Neural progenitor cell (in vitro differentiated cells): ENCODE measurements at regions not wholly inside any gene's neighbourhood (a gene's known extent, or its start where the extent isn't known, plus 50 kb on each side); places are given as distances from the start of the nearest gene placed in this dataset.

Experiments
- DNase-seq: peaks from one replicate; pipeline ENCODE4 v3.0.0-alpha.2; 2016; ENCODE audit warnings: low spot score
- H2AFZ ChIP-seq: fragments of 200-600 bp; sonication (generic); replicated peaks from 2 replicates; pipeline ENCODE4 v1.6.1; 2016; ENCODE audit warnings: antibody characterized with exemption
- H3F3A ChIP-seq: fragments of 200-600 bp; sonication (generic); 2 replicates; pipeline ENCODE4 v1.6.1; 2016; ENCODE audit warnings: antibody characterized with exemption, low read depth
- H3K27ac ChIP-seq: fragments of 200-600 bp; sonication (generic); 2 replicates; pipeline ENCODE4 v1.5.1; 2016; ENCODE audit warnings: mild to moderate bottlenecking
- H3K27me3 ChIP-seq: fragments of 200-600 bp; sonication (generic); 2 replicates; pipeline ENCODE4 v1.6.1; 2016; ENCODE audit warnings: mild to moderate bottlenecking, moderate library complexity
- H3K36me3 ChIP-seq: fragments of 200-600 bp; sonication (generic); 2 replicates; pipeline ENCODE4 v1.5.1; 2016
- H3K4me1 ChIP-seq: fragments of 200-600 bp; sonication (generic); 2 replicates; pipeline ENCODE4 v1.6.1; 2016; ENCODE audit warnings: mixed run types
- H3K4me2 ChIP-seq: fragments of 200-600 bp; sonication (generic); 2 replicates; pipeline ENCODE4 v1.6.1; 2016
- H3K4me3 ChIP-seq: fragments of 200-600 bp; sonication (generic); 2 replicates; pipeline ENCODE4 v1.5.1; 2016
- H3K79me2 ChIP-seq: fragments of 200-600 bp; sonication (generic); 2 replicates; pipeline ENCODE4 v1.6.1; 2016; ENCODE audit warnings: low read depth
- H3K9ac ChIP-seq: fragments of 200-600 bp; sonication (generic); 2 replicates; pipeline ENCODE4 v1.6.1; 2016
- H3K9me3 ChIP-seq: fragments of 200-600 bp; sonication (generic); 2 replicates; pipeline ENCODE4 v1.5.1; 2016; ENCODE audit warnings: low read depth
- H4K20me1 ChIP-seq: fragments of 200-600 bp; sonication (generic); 2 replicates; pipeline ENCODE4 v1.6.1; 2016; ENCODE audit warnings: low read depth
- H3K27ac Mint-ChIP-seq: 3 replicates; pipeline ENCODE4 v1.8.0; 2021; ENCODE audit warnings: mixed read lengths
- H3K27me3 Mint-ChIP-seq: 2 replicates; pipeline ENCODE4 v1.8.0; 2022; ENCODE audit warnings: low read depth, mild to moderate bottlenecking, inconsistent platforms, moderate library complexity, mixed read lengths; ENCODE audit not compliant: insufficient read depth
- H3K36me3 Mint-ChIP-seq: 3 replicates; pipeline ENCODE4 v1.8.0; 2021; ENCODE audit warnings: mixed read lengths
- H3K4me1 Mint-ChIP-seq: 3 replicates; pipeline ENCODE4 v1.8.0; 2021; ENCODE audit warnings: mixed read lengths
- H3K4me3 Mint-ChIP-seq: 3 replicates; pipeline ENCODE4 v1.8.0; 2021; ENCODE audit warnings: mild to moderate bottlenecking, moderate library complexity, mixed read lengths
- H3K9me3 Mint-ChIP-seq: 3 replicates; pipeline ENCODE4 v1.8.0; 2020; ENCODE audit warnings: mixed read lengths
- EZH2 ChIP-seq: fragments of 200-600 bp; sonication (generic); IDR thresholded peaks from 2 replicates; pipeline ENCODE4 v1.6.1; 2017; ENCODE audit warnings: antibody characterized with exemption, mild to moderate bottlenecking, moderate library complexity
- EZH2phosphoT487 ChIP-seq: fragments of 200-600 bp; sonication (generic); IDR thresholded peaks from 2 replicates; pipeline ENCODE4 v1.6.1; 2017; ENCODE audit warnings: antibody characterized with exemption
- TF ChIP-seq, protein P1 (sequence below): fragments of 200-600 bp; sonication (generic); IDR thresholded peaks from 2 replicates; pipeline ENCODE4 v1.5.1; 2017; ENCODE audit warnings: antibody characterized with exemption, mild to moderate bottlenecking

DNA sequence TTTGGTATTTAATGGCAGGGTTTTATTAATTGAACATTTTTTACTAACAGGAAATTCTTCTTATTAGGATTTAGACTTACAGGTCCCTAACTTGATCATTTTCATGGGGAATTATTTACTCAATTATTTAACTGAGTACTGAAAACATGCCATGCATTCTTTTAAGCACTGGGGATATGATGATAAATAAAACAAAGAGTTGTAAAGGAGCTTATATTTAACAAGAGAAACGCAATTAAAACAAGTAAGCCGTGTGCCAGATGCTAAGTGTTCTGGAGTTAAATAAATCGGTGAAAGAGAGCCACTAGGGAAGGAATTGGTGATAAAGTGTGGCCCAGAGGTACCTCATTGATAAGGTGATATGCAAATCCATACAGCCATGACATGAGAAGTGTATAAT is 214.2 kb upstream of the HTR1E start:
- no peaks in the 10 kb centered on the region for H3K36me3 Mint-ChIP-seq
- Histone ChIP-seq H3K4me3 (no peak overlapping the region), H4K20me1 (no peaks in the 10 kb centered on the region), H3K79me2 (no peaks in the 10 kb centered on the region), H3K36me3 (no peaks in the 10 kb centered on the region), H3K9ac (no peak overlapping the region), H3K4me2 (no peak overlapping the region), H3K27ac (no peak overlapping the region), H3K27me3 (no peaks in the 10 kb centered on the region), H3K9me3 (no peaks in the 10 kb centered on the region), H3F3A (no peaks in the 10 kb centered on the region), H3K4me1 (no peaks in the 10 kb centered on the region), H2AFZ (no peak overlapping the region)
- no peaks in the 10 kb centered on the region for H3K9me3 Mint-ChIP-seq
- no peak for TF ChIP-seq EZH2
- TF ChIP-seq, protein P1, sequence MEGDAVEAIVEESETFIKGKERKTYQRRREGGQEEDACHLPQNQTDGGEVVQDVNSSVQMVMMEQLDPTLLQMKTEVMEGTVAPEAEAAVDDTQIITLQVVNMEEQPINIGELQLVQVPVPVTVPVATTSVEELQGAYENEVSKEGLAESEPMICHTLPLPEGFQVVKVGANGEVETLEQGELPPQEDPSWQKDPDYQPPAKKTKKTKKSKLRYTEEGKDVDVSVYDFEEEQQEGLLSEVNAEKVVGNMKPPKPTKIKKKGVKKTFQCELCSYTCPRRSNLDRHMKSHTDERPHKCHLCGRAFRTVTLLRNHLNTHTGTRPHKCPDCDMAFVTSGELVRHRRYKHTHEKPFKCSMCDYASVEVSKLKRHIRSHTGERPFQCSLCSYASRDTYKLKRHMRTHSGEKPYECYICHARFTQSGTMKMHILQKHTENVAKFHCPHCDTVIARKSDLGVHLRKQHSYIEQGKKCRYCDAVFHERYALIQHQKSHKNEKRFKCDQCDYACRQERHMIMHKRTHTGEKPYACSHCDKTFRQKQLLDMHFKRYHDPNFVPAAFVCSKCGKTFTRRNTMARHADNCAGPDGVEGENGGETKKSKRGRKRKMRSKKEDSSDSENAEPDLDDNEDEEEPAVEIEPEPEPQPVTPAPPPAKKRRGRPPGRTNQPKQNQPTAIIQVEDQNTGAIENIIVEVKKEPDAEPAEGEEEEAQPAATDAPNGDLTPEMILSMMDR: no peak
- no peak overlapping the region for H3K4me3 Mint-ChIP-seq
- H3K27me3 Mint-ChIP-seq: no peaks in the 10 kb centered on the region
- no peak for DNase-seq
- no peaks in the 10 kb centered on the region for H3K4me1 Mint-ChIP-seq
- no peak overlapping the region for H3K27ac Mint-ChIP-seq

DNA sequence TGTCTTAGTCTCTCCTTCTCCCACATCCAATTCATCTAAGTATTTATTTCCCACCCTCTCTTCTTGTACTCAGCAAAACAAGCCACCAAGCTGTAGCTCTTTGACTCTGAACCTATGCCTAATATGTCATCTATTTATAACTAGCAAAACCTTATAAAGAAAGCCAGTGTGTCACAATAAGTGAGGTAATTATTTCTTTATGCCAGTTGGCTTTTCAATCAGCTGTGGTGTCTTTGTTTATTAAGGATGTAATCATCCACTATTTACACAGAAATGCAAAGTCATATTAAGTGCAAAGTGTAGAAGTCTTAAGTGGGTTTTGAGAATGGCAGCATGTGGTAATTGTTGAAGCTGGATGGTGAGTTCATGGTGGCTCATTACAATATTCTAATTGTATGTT is 215.2 kb upstream of the HTR1E start:
- Mint-ChIP-seq H3K36me3 (no peaks in the 10 kb centered on the region), H3K4me3 (no peak overlapping the region)
- H3K4me2 ChIP-seq: no peak overlapping the region

DNA sequence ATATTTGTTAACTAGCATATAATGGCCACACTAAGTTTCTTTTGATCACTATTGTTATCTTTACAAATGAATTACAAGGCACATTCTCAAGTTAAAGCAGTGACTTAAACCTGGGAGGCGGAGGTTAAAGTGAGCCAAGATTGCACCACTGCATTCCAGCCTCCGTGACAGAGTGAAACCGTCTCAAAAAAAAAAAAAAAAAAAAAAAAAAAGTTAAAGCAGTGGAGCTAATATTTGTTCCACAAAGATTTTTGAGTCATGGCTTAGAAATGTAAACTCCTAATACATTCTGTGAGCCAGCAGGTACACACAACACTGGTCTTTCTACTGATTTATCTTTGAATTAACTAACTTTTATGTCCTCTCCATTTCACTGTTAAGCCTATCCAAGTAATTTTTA is 221.7 kb upstream of the HTR1E start:
- Histone ChIP-seq H3K4me1 (no peaks in the 10 kb centered on the region), H3F3A (no peaks in the 10 kb centered on the region), H3K9me3 (no peaks in the 10 kb centered on the region), H3K4me3 (no peak overlapping the region), H3K27ac (no peak overlapping the region), H3K79me2 (no peaks in the 10 kb centered on the region), H4K20me1 (no peaks in the 10 kb centered on the region), H3K9ac (no peak overlapping the region), H2AFZ (no peak overlapping the region), H3K27me3 (no peaks in the 10 kb centered on the region), H3K4me2 (no peak overlapping the region), H3K36me3 (no peaks in the 10 kb centered on the region)
- Mint-ChIP-seq H3K36me3 (no peaks in the 10 kb centered on the region), H3K4me1 (no peaks in the 10 kb centered on the region), H3K4me3 (no peak overlapping the region), H3K27ac (no peak overlapping the region), H3K9me3 (no peaks in the 10 kb centered on the region), H3K27me3 (no peaks in the 10 kb centered on the region)
- DNase-seq: no peak
- no peak for TF ChIP-seq EZH2phosphoT487
- TF ChIP-seq, protein P1: no peak
- no peak for TF ChIP-seq EZH2

More for the DNA sequence above, 215.2 kb upstream of the HTR1E start:
- Histone ChIP-seq H3K27me3 (no peaks in the 10 kb centered on the region), H3K36me3 (no peaks in the 10 kb centered on the region), H3K9me3 (no peaks in the 10 kb centered on the region), H2AFZ (no peak overlapping the region), H3K27ac (no peak overlapping the region), H3K4me3 (no peak overlapping the region), H3F3A (no peaks in the 10 kb centered on the region), H3K79me2 (no peaks in the 10 kb centered on the region), H4K20me1 (no peaks in the 10 kb centered on the region), H3K4me1 (no peaks in the 10 kb centered on the region), H3K9ac (no peak overlapping the region)
- Mint-ChIP-seq H3K27me3 (no peaks in the 10 kb centered on the region), H3K27ac (no peak overlapping the region), H3K9me3 (no peaks in the 10 kb centered on the region), H3K4me1 (no peaks in the 10 kb centered on the region)
- DNase-seq: no peak
- TF ChIP-seq, protein P1: no peak
- TF ChIP-seq EZH2: no peak
- TF ChIP-seq EZH2phosphoT487: no peak

DNA sequence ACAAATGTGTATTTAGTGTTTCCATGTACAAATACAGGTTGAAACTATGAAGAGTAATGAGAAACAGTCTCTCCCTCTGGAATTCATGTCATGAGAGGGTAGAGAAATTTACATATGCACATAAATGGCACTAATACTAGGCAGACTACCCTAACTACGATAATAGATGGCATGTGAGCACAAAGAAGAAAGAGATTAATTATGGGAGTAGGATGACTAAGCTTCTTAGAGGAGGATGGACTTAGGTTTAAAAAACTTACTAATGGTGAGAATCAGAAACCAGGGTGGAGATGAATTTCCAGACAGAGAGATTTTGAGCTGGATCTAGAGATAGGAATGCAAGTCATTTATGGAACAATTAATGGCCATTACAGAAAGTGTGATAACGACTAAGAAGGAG is 225.3 kb upstream of the HTR1E start:
- Mint-ChIP-seq H3K27me3 (no peaks in the 10 kb centered on the region), H3K9me3 (no peaks in the 10 kb centered on the region), H3K36me3 (no peaks in the 10 kb centered on the region), H3K4me3 (no peak overlapping the region), H3K27ac (no peak overlapping the region), H3K4me1 (no peaks in the 10 kb centered on the region)
- TF ChIP-seq EZH2phosphoT487: no peak
- TF ChIP-seq, protein P1: no peak
- TF ChIP-seq EZH2: no peak
- no peak for DNase-seq
- H3K4me2 ChIP-seq: no peak overlapping the region
- no peaks in the 10 kb centered on the region for H3K9me3 ChIP-seq
- no peaks in the 10 kb centered on the region for H3K36me3 ChIP-seq
- H3K27ac ChIP-seq: no peak overlapping the region
- H3K9ac ChIP-seq: no peak overlapping the region
- no peaks in the 10 kb centered on the region for H4K20me1 ChIP-seq
- H2AFZ ChIP-seq: no peak overlapping the region
- H3K4me1 ChIP-seq: no peaks in the 10 kb centered on the region
- H3F3A ChIP-seq: no peaks in the 10 kb centered on the region
- no peak overlapping the region for H3K4me3 ChIP-seq
- H3K79me2 ChIP-seq: no peaks in the 10 kb centered on the region
- no peaks in the 10 kb centered on the region for H3K27me3 ChIP-seq
